GM18505 (cell line): ENCODE measurements at regions not wholly inside any gene's neighbourhood (a gene's known extent, or its start where the extent isn't known, plus 50 kb on each side); places are given as distances from the start of the nearest gene placed in this dataset.
"Not testable (repeated sequence)": the region's sequence is repeated elsewhere in the genome, so short reads cannot be mapped to it uniquely, and the experiment has no call there.

ENCODE experiments used
- ATAC-seq: cut with Tn5 transposase; IDR thresholded peaks from one replicate; pipeline ENCODE4 v1.9.1; 2021; ENCODE audit not compliant: unreplicated experiment
- POLR2A ChIP-seq: IDR thresholded peaks from 4 replicates; pipeline ENCODE4 v1.6.1; 2011; ENCODE audit warnings: borderline replicate concordance; ENCODE audit not compliant: insufficient read depth, insufficient read length; ENCODE audit errors: extremely low read depth

DNA sequence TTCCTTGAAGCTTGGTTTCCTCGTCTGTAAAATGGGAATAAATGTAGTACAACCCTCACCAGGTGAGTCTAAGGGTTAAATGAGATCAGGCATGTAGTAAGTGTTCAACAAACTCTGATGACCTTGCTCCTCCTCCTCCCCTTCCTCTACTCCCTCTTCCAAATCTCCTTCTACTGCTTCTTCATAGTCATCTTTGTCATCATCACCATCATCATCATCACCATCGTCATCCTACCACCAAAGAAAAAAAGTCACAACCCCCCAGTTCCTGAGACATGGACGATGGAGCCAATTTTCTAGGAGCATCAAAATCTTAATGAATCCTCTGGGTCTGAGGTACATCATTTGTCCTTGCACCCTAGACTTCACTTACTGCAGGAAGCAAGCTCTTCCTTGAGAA is 240.0 kb downstream of the ANKRD60 start:
- ATAC-seq: no peak
- no peak for TF ChIP-seq POLR2A

DNA sequence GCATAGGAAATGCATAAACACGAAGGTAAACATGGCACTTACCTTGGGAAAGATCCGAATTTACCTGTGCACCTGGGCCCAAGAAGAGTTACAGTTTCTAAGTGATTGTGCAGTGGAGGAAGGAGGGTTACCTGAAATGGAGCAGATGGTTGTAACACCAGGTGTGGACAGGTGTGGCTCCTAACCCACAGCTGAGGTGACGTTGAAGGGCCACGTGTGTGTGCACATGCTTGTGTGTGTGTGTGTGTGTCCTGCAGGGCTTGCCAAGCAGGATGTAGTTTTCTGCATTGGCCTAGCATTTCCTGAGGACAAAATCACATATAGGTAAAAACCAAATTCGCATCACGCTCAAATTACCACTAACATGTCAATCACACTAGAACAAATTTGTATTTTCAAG is 240.8 kb downstream of the ANKRD60 start:
- no peak for ATAC-seq
- no peak for TF ChIP-seq POLR2A

DNA sequence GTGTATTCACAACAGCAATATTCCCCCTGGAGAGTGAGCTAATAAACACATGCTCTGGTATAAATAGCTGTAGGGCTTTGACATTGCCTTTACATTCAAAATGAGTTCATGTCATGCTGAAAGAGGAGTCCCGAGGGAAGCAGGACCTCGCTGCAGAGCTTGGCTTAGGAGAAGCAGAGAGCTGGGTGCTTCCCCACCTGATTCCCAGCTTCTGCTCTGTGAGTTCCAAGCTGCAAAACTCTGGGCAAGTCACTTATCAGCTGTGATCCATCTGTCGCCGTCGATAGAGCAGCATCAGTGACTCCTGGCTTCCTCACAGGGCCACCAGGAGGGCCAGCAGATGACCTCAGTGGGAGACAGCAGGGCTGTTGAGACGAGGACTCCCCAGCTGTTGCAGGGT is 241.8 kb downstream of the ANKRD60 start:
- no peak for TF ChIP-seq POLR2A
- no peak for ATAC-seq

DNA sequence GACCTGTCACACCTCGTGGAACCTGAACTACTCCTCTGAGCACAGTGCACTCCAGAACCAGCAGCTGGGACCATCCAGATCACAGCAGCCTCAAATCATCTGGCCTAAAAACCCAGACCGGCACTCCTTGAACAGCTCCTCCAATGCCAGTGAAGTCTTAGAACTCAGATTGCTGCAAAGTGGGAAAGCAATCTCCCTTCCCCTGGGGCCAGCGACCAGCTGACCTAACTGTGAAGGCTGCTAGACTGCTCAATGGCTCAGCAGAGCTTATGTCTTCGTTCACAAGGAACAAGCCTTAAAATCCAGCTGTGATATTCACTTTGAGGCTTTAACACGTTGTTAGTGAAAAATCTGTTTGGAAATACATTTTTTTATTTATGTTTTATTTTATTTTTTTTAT is 243.2 kb downstream of the ANKRD60 start:
- TF ChIP-seq POLR2A: no peak
- no peak for ATAC-seq

DNA sequence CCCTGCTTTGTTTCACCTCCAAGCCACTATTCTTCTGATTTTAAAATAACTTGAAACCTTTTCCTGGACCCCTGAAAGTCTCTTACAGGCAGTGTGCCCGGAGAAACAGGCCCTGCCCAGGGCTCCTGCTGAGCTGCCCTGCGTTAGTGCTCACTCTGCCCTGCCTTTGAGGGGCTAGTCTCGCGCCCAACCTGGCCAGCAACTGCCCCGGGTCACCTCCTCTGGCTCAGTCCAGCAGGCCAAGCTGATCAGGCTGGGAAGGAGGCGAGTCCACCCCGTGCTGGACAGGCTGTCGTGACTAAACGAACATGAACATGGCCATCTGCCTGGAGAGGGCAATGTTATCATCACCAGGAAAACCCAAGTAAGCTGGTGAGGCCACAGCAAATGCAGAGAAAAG is 245.4 kb downstream of the ANKRD60 start:
- no peak for TF ChIP-seq POLR2A
- ATAC-seq: no peak

DNA sequence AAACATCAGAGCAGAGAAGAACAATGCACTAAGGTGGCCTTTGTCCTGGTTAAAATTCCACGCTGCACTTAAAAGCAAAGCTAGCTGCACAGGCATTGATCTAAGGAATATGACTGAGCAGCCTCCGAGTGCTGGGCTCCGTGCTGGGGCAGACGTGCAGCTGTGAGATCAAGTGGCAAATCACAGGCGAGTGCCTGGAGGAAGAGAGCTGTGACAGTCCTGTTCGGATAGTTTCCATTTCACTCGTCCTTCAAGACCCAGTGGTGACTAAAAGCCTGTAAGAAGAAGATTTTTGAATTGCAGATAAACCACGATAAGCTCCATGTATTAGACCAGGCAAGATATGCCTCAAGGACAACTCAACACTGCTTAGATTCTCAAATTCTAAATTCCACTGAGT is 247.9 kb downstream of the ANKRD60 start:
- ATAC-seq: no peak
- no peak for TF ChIP-seq POLR2A

DNA sequence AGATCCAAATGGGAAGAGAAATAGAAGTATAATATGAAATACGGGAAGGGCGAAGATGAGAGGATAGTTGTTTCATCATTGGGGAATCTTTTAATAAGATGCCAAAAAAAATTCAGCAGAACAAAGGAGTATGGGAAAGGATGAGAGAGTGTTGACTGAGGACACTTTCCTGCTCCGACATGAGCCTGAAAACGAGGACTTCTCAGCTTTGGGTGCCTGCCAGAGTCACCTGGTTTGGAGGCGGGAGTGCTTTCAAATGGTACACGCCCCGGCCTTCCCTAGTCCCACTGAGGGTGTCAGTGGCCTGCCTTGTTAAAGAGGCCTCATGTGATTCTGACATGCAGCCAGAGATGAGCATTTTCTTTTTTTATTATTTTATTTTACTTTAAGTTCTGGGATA is 250.9 kb downstream of the ANKRD60 start:
- TF ChIP-seq POLR2A: no peak
- no peak for ATAC-seq

DNA sequence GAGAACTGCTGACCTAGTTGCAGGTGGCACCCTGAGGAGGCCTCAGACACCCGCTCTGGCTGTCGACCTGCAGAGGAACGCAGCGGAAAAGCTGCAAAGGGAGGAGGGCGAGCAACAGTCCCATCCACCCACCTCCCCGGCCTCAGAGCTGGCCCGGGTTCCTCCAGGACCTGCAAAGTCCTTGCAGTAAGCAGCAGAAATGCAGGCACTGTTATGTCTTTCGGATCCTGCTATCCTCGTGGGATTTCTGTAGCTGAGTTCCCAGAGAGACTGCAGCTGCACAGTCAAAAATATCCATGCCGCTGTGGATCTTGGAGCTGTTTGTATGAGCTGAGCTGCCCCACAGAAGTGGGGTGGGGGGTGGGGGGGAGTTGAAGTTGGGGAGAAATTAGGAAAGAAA is 251.3 kb downstream of the ANKRD60 start:
- no peak for ATAC-seq
- no peak for TF ChIP-seq POLR2A

DNA sequence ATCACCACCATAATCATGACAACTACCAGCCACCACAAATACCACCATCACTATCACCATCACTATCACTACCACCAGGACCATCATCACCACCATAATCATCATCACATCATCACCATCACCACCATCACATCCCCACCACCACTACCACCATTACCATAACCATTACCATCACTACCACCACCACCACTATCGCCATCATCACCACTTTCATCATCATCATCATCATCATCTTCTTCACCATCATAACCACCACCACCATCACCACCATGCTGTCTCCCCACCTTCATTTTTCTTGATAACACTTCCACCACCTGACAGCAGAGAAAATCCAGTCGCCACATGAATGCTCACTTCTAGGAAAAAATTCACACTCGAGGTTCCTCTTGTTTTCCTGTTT is 253.6 kb downstream of the ANKRD60 start:
- no peak for TF ChIP-seq POLR2A
- no peak for ATAC-seq

DNA sequence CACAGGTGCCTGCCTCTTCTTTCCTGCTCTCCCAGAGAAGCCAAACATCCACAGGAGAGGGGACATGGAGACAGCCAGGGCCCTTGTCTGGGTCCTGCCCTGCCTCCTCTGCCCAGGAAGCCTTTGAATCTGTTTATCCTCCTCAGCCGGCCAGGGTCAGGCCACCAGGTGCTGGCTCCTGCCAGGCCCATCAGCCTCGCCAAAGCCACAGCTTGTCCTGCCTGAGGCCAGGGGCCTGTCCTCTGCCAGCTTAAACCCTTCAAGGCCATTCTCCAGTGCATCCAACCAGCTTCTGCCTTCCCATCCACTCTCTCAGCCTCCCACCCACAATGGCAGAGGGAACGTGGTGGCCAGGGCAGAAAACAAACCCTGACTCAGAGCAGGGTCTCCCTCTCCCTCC is 254.6 kb downstream of the ANKRD60 start:
- ATAC-seq: no peak
- TF ChIP-seq POLR2A: no peak

DNA sequence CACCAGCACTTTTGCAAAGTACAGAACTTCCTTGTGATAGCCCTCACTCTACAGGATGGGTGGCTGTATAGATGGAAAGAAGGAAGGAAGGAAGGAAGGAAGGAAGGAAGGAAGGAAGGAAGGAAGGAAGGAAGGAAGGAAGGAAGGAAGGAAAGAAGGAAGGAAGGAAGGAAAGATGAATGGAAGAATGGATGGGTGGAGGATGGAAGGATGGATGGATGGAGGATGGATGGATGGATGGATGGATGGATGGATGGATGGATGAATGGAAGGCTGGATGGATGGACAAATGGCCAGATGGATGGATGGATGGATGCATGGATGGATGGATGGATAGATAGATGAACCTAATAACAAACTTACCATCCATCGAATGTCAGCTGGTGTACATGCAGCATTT is 256.9 kb downstream of the ANKRD60 start:
- ATAC-seq: not testable (repeated sequence)

DNA sequence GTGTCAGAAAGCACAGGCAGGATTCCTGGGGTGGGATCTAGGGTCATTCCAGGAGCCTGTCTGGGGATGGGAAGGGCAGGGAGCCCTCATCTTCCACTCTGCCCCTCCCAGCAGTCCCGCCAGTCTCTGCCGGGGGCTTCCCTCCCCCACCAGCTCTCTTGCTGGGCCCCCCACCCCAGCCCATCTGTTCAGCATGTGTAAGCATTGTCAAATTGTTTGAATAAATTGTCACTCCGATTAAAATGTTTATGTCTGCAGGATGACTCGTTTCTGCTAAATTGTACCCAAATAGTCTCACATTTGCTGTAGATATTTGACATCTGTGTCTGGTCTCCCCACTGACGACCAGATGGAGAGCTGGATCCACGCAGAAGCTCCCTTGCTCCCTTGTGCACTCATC is 257.6 kb downstream of the ANKRD60 start:
- no peak for ATAC-seq
- no peak for TF ChIP-seq POLR2A

DNA sequence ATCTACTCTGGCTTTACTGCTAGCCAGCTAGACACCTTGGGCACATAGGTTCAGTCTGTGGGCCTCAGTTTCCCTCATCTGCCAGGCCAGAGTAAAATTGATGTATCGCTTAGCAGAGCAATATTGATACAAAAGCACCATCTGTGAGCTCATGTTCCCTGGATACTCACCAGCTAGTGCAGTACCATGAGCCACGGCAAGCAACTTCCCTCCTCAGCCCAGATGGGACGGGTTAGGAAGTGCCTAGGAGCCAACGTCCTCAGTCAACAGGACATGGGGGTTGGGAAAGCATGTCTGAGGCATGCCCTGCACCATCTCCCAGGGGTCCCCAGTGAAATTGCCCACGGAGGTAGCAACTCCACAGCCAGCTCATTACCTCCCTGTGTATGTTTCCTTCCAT is 258.3 kb downstream of the ANKRD60 start:
- ATAC-seq: no peak
- TF ChIP-seq POLR2A: no peak

DNA sequence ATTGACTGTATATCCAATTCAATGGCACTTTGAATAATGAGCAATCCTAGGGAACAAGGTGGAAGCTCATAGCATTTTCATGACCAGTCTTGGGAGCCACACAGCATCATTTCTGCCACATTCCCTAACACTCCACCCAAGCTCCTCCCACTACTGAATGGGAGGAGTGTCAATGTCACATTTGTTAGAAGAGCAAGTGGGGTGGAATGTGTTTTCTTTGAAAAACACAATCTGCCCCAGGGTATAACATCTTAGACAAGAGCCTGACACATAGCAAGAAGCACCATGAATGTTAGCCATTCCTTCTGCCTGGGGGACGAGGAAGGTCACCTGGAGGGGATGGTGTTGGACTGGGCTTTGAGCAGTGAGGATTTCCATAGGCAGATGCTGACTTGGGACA is 258.3 kb upstream of the PMEPA1 start:
- TF ChIP-seq POLR2A: no peak
- no peak for ATAC-seq

DNA sequence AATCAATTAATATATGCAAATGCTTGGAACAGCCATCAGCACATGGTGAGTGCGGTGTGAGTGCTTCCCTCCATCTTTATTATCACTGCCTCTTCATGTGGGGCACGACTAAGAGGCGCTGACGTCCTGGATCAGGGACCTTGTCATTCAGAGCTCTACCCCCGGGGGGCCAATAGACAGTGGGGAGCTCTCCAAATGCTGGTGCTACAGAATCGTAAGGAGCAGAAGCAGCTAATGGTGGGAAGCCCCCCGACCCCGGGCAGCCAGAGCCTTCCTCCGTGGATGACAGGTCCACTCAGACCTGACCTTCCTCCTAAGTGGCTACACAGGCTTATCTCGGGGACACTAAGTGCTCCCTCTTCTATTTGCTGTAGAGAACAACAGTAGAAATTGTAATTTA is 257.5 kb upstream of the PMEPA1 start:
- TF ChIP-seq POLR2A: no peak
- ATAC-seq: no peak
